ENCODE measurements at regions not wholly inside any gene's neighbourhood (a gene's known extent, or its start where the extent isn't known, plus 50 kb on each side); places are given as distances from the start of the nearest gene placed in this dataset.

DNA sequence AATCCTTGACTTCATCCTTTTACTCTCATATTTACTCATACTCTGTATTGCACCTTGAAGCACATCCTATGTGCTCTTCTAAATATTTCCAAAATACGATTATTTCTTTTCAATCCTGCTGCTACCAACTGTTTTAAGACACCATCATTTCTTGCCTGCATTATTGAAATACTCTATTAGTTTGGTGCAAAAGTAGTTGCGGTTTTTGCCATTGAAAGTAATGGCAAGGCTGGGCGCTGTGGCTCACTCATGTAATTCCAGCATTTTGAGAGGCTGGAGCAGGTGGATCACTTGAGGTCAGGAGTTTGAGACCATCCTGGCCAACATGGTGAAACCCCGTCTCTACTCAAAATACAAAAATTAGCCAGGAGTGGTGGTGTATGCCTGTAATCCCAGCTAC lies 412.5 kb downstream of the KCNH5 start:
- H3K4me3 ChIP-seq (ENCODE audit: insufficient read depth, low read depth, low read length) = no peak overlapping the region
- H3K36me3 ChIP-seq (ENCODE audit: control insufficient read depth, insufficient read depth, low read length) = no peaks in the 10 kb centered on the region
- H3K27me3 ChIP-seq (ENCODE audit: control insufficient read depth, insufficient read depth, low read length, poor library complexity, severe bottlenecking) = no peaks in the 10 kb centered on the region
- H3K27ac ChIP-seq (ENCODE audit: insufficient read depth, low read depth, low read length, poor library complexity, severe bottlenecking) = no peak overlapping the region
- H3K9me3 ChIP-seq (ENCODE audit: control insufficient read depth, low read length) = no peaks in the 10 kb centered on the region
- no peaks in the 10 kb centered on the region for H3K4me1 ChIP-seq (ENCODE audit: control insufficient read depth, insufficient read depth, low read length)
- 91 to 95% methylated on average over 4 of the region's 4 CpGs for WGBS, 2 experiments

DNA sequence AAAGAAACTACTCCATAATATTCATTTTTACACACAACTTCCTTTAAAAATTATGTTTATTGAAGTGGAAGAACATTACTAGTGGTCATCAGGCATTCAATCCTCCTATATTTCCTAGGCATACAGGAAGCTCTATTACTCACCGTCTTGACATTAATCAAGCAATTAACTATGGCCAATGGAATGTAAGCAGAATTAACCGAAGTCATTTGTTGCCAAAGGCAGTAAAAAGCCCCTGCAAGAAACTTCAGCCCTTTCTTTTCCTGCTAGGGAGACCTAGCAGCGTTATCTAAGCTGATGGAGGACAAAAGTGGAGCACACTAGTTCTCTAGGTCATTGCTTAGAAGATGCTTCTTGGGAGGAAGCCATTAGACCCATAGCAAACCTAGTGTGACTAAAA lies 399.6 kb downstream of the KCNH5 start:
- Histone ChIP-seq H3K4me1 (ENCODE audit: control insufficient read depth, insufficient read depth, low read length) (no peaks in the 10 kb centered on the region), H3K27ac (ENCODE audit: insufficient read depth, low read depth, low read length, poor library complexity, severe bottlenecking) (no peak overlapping the region), H3K9me3 (ENCODE audit: control insufficient read depth, low read length) (no peaks in the 10 kb centered on the region), H3K4me3 (ENCODE audit: insufficient read depth, low read depth, low read length) (no peak overlapping the region), H3K27me3 (ENCODE audit: control insufficient read depth, insufficient read depth, low read length, poor library complexity, severe bottlenecking) (no peaks in the 10 kb centered on the region), H3K36me3 (ENCODE audit: control insufficient read depth, insufficient read depth, low read length) (no peaks in the 10 kb centered on the region)
- 88 to 95% methylated on average over 3 of the region's 3 CpGs for WGBS, 2 experiments

All from ectodermal cell (in vitro differentiated cells).